SK-N-SH treated with all-trans-retinoic acid at 6 μM for 48 hours (cell line): ENCODE measurements at regions not wholly inside any gene's neighbourhood (a gene's known extent, or its start where the extent isn't known, plus 50 kb on each side); places are given as distances from the start of the nearest gene placed in this dataset.

Source experiments
- ATAC-seq: fragments of 200-7000 bp; cut with Tn5 transposase; 3 replicates; pipeline ENCODE4 v1.9.1; 2020; ENCODE audit warnings: mild to moderate bottlenecking, moderate library complexity
- ARNTL ChIP-seq: fragments of 450-650 bp; formaldehyde crosslinking; IDR thresholded peaks from 2 replicates; pipeline ENCODE4 v1.5.0; 2020; ENCODE audit warnings: low read depth, mild to moderate bottlenecking, moderate library complexity, borderline replicate concordance
- BACH2 ChIP-seq: fragments of 250-450 bp; sonication (Bioruptor Pico); IDR thresholded peaks from 2 replicates; pipeline ENCODE4 v1.9.0; 2021; ENCODE audit warnings: mild to moderate bottlenecking, borderline replicate concordance
- CSDC2 ChIP-seq: fragments of 250-450 bp; sonication (Bioruptor Pico); IDR thresholded peaks from 2 replicates; pipeline ENCODE4 v1.5.0; 2020; ENCODE audit warnings: mild to moderate bottlenecking, moderate library complexity
- CSRNP3 ChIP-seq: fragments of 250-450 bp; sonication (Bioruptor Pico); IDR thresholded peaks from 2 replicates; pipeline ENCODE4 v1.5.1; 2021; ENCODE audit warnings: mild to moderate bottlenecking, moderate library complexity
- ESRRG ChIP-seq: fragments of 250-450 bp; sonication (Bioruptor Pico); IDR thresholded peaks from 2 replicates; pipeline ENCODE4 v1.6.1; 2021; ENCODE audit warnings: mild to moderate bottlenecking
- GLIS3 ChIP-seq: fragments of 250-450 bp; sonication (Bioruptor Pico); IDR thresholded peaks from 2 replicates; pipeline ENCODE4 v1.5.0; 2020; ENCODE audit warnings: mild to moderate bottlenecking, moderate library complexity
- PATZ1 ChIP-seq: fragments of 250-450 bp; sonication (Bioruptor Pico); IDR thresholded peaks from 2 replicates; pipeline ENCODE4 v1.8.0; 2020; ENCODE audit warnings: mild to moderate bottlenecking, moderate library complexity, borderline replicate concordance
- POU6F1 ChIP-seq: fragments of 250-450 bp; sonication (Bioruptor Pico); IDR thresholded peaks from 2 replicates; pipeline ENCODE4 v1.8.0; 2021; ENCODE audit warnings: low read depth, mild to moderate bottlenecking, moderate library complexity, borderline replicate concordance
- PPARA ChIP-seq: fragments of 250-450 bp; sonication (Bioruptor Pico); IDR thresholded peaks from 2 replicates; pipeline ENCODE4 v1.5.0; 2020; ENCODE audit warnings: mild to moderate bottlenecking, borderline replicate concordance
- SNAI2 ChIP-seq: fragments of 250-450 bp; sonication (Bioruptor Pico); IDR thresholded peaks from 2 replicates; pipeline ENCODE4 v1.5.0; 2020; ENCODE audit warnings: mild to moderate bottlenecking, moderate library complexity
- TCF4 ChIP-seq: fragments of 250-450 bp; sonication (Bioruptor Pico); IDR thresholded peaks from 2 replicates; pipeline ENCODE4 v1.8.0; 2021; ENCODE audit warnings: mild to moderate bottlenecking, moderate library complexity, borderline replicate concordance
- TSHZ2 ChIP-seq: fragments of 250-450 bp; sonication (Bioruptor Pico); IDR thresholded peaks from 2 replicates; pipeline ENCODE4 v1.5.0; 2020; ENCODE audit warnings: mild to moderate bottlenecking, moderate library complexity
- ZC3H10 ChIP-seq: fragments of 250-450 bp; sonication (Bioruptor Pico); IDR thresholded peaks from 2 replicates; pipeline ENCODE4 v1.5.1; 2021; ENCODE audit warnings: mild to moderate bottlenecking, moderate library complexity
- ZFP3 ChIP-seq: fragments of 250-450 bp; sonication (Bioruptor Pico); IDR thresholded peaks from 2 replicates; pipeline ENCODE4 v1.5.0; 2020; ENCODE audit warnings: mild to moderate bottlenecking, moderate library complexity
- ZFP30 ChIP-seq: fragments of 450-650 bp; formaldehyde crosslinking; IDR thresholded peaks from 2 replicates; pipeline ENCODE4 v1.5.0; 2022; ENCODE audit warnings: mild to moderate bottlenecking, moderate library complexity
- ZNF70 ChIP-seq: fragments of 450-650 bp; formaldehyde crosslinking; IDR thresholded peaks from 2 replicates; pipeline ENCODE4 v1.5.0; 2020; ENCODE audit warnings: mild to moderate bottlenecking, moderate library complexity

- no peak for TF ChIP-seq TSHZ2 (CRISPR knock-in tag)
- no peak for TF ChIP-seq ZFP30 (CRISPR knock-in tag)
- TF ChIP-seq PPARA (CRISPR knock-in tag) = no peak
- no peak for TF ChIP-seq CSDC2 (CRISPR knock-in tag)
- no peak for TF ChIP-seq ZFP3 (CRISPR knock-in tag)
- no peak for TF ChIP-seq PATZ1 (CRISPR knock-in tag)
- no peak for TF ChIP-seq CSRNP3 (CRISPR knock-in tag)
- TF ChIP-seq ESRRG (CRISPR knock-in tag) = no peak
- TF ChIP-seq POU6F1 (CRISPR knock-in tag) = no peak
- no peak for TF ChIP-seq ZC3H10 (CRISPR knock-in tag)
- no peak for ATAC-seq
Measured at GRCh38 chr9:7304627-7304995, 495.0 kb downstream of the DMAC1 start.

- TF ChIP-seq POU6F1 (CRISPR knock-in tag) = no peak
- no peak for TF ChIP-seq CSDC2 (CRISPR knock-in tag)
- TF ChIP-seq SNAI2 = no peak
- no peak for TF ChIP-seq GLIS3
- TF ChIP-seq ZNF70 (CRISPR knock-in tag) = no peak
- no peak for TF ChIP-seq BACH2 (CRISPR knock-in tag)
- TF ChIP-seq TSHZ2 (CRISPR knock-in tag) = no peak
- TF ChIP-seq, all 23 proteins: peak for 0
- no peak for ATAC-seq
Measured at GRCh38 chr9:7303907-7304626, 495.5 kb downstream of the DMAC1 start.

GRCh38 chr9:7300484-7300883 lies 499.1 kb downstream of the DMAC1 start:
- ATAC-seq = no peak
- TF ChIP-seq BACH2 (CRISPR knock-in tag) (no peak), TCF4 (CRISPR knock-in tag) (no peak), ZFP30 (CRISPR knock-in tag) (no peak), GLIS3 (no peak), ZNF70 (CRISPR knock-in tag) (no peak), SNAI2 (no peak), ARNTL (CRISPR knock-in tag) (no peak), ZC3H10 (CRISPR knock-in tag) (no peak), POU6F1 (CRISPR knock-in tag) (no peak), TSHZ2 (CRISPR knock-in tag) (no peak)
